ENCODE measurements at regions not wholly inside any gene's neighbourhood (a gene's known extent, or its start where the extent isn't known, plus 50 kb on each side); places are given as distances from the start of the nearest gene placed in this dataset.
A peak's percentile ranks its signal among the peaks of the same experiment; 100 is the strongest.

GRCh38 chrX:11970578-11971359, 167.5 kb upstream of the FRMPD4 start:
- POLR2A ChIA-PET: interaction anchor here (1.4 kb wide), 1 partner anchor 43 kb away, joined by 3 read pairs; no protein-coding TSS in a partner anchor

GRCh38 chrX:11976663-11977062, 161.6 kb upstream of the FRMPD4 start:
- intact Hi-C loops (cut with micrococcal nuclease): no loop called here
- H3K9me3 Mint-ChIP-seq (ENCODE audit: unreplicated experiment): no peaks in the 10 kb centered on the region
- no peak overlapping the region for H3K4me3 Mint-ChIP-seq (ENCODE audit: unreplicated experiment)
- CTCF ChIA-PET: interaction anchor here (0.8 kb wide), 1 partner anchor 100 kb away, joined by 3 read pairs; no protein-coding TSS in a partner anchor
- DNase-seq (ENCODE audit: unreplicated experiment): no peak
- H3K4me1 Mint-ChIP-seq (ENCODE audit: insufficient read depth, unreplicated experiment): no peaks in the 10 kb centered on the region
- no peak for TF ChIP-seq CTCF (IDR thresholded peaks at IDR 0.05; ENCODE audit: unreplicated experiment)
- no TSS peak for BruUV-seq (replicated peaks)
- POLR2A ChIA-PET: no interaction called here
- H3K27ac Mint-ChIP-seq (ENCODE audit: low read depth, unreplicated experiment): no peak overlapping the region
- H3K27me3 Mint-ChIP-seq (ENCODE audit: insufficient read depth, unreplicated experiment): peaks cover 25% of the 10 kb centered on the region
- no peaks in the 10 kb centered on the region for H3K36me3 Mint-ChIP-seq (ENCODE audit: insufficient read depth, unreplicated experiment)

More at GRCh38 chrX:11970578-11971359, 167.5 kb upstream of the FRMPD4 start:
- no TSS peak for BruUV-seq (replicated peaks)
- no peak overlapping the region for H3K27ac Mint-ChIP-seq (ENCODE audit: low read depth, unreplicated experiment)
- no peaks in the 10 kb centered on the region for H3K9me3 Mint-ChIP-seq (ENCODE audit: unreplicated experiment)
- TF ChIP-seq CTCF (IDR thresholded peaks at IDR 0.05; ENCODE audit: unreplicated experiment): no peak
- no peak overlapping the region for H3K4me3 Mint-ChIP-seq (ENCODE audit: unreplicated experiment)
- H3K36me3 Mint-ChIP-seq (ENCODE audit: insufficient read depth, unreplicated experiment): no peaks in the 10 kb centered on the region
- intact Hi-C loops (cut with micrococcal nuclease): no loop called here
- H3K4me1 Mint-ChIP-seq (ENCODE audit: insufficient read depth, unreplicated experiment): no peaks in the 10 kb centered on the region
- CTCF ChIA-PET: interaction anchor here (0.6 to 1.3 kb wide), 4 partner anchors 11 to 245 kb away, joined by 3 read pairs; no protein-coding TSS in a partner anchor
- peak; percentile 6 for DNase-seq (ENCODE audit: unreplicated experiment)
- peaks cover 20% of the 10 kb centered on the region for H3K27me3 Mint-ChIP-seq (ENCODE audit: insufficient read depth, unreplicated experiment)

- no peak for DNase-seq (ENCODE audit: unreplicated experiment)
- no peak overlapping the region for H3K27ac Mint-ChIP-seq (ENCODE audit: low read depth, unreplicated experiment)
- ChIA-PET CTCF (interaction anchor here (0.7 to 0.8 kb wide), 2 partner anchors 25 to 476 kb away, joined by 3 to 5 read pairs; no protein-coding TSS in a partner anchor), POLR2A (no interaction called here)
- no peak for TF ChIP-seq CTCF (IDR thresholded peaks at IDR 0.05; ENCODE audit: unreplicated experiment)
- no peaks in the 10 kb centered on the region for H3K27me3 Mint-ChIP-seq (ENCODE audit: insufficient read depth, unreplicated experiment)
- intact Hi-C loops (cut with micrococcal nuclease): no loop called here
- BruUV-seq (replicated peaks): no TSS peak
- H3K4me3 Mint-ChIP-seq (ENCODE audit: unreplicated experiment): no peak overlapping the region
- H3K4me1 Mint-ChIP-seq (ENCODE audit: insufficient read depth, unreplicated experiment): no peaks in the 10 kb centered on the region
- H3K36me3 Mint-ChIP-seq (ENCODE audit: insufficient read depth, unreplicated experiment): no peaks in the 10 kb centered on the region
- peaks cover 8% of the 10 kb centered on the region for H3K9me3 Mint-ChIP-seq (ENCODE audit: unreplicated experiment)
Measured at GRCh38 chrX:11992271-11992670, 146.0 kb upstream of the FRMPD4 start.

GRCh38 chrX:11995146-11995545, 143.1 kb upstream of the FRMPD4 start:
- Mint-ChIP-seq H3K4me1 (ENCODE audit: insufficient read depth, unreplicated experiment) (no peaks in the 10 kb centered on the region), H3K27me3 (ENCODE audit: insufficient read depth, unreplicated experiment) (no peaks in the 10 kb centered on the region), H3K9me3 (ENCODE audit: unreplicated experiment) (no peaks in the 10 kb centered on the region), H3K4me3 (ENCODE audit: unreplicated experiment) (no peak overlapping the region), H3K27ac (ENCODE audit: low read depth, unreplicated experiment) (no peak overlapping the region), H3K36me3 (ENCODE audit: insufficient read depth, unreplicated experiment) (no peaks in the 10 kb centered on the region)
- DNase-seq (ENCODE audit: unreplicated experiment): no peak
- POLR2A ChIA-PET: interaction anchor here (1.4 kb wide), 1 partner anchor 13 kb away, joined by 3 read pairs; no protein-coding TSS in a partner anchor
- TF ChIP-seq CTCF (IDR thresholded peaks at IDR 0.05; ENCODE audit: unreplicated experiment): no peak
- no TSS peak for BruUV-seq (replicated peaks)
- intact Hi-C loops (cut with micrococcal nuclease): no loop called here
- CTCF ChIA-PET: no interaction called here
